ENCODE measurements at regions not wholly inside any gene's neighbourhood (a gene's known extent, or its start where the extent isn't known, plus 50 kb on each side); places are given as distances from the start of the nearest gene placed in this dataset.

DNA sequence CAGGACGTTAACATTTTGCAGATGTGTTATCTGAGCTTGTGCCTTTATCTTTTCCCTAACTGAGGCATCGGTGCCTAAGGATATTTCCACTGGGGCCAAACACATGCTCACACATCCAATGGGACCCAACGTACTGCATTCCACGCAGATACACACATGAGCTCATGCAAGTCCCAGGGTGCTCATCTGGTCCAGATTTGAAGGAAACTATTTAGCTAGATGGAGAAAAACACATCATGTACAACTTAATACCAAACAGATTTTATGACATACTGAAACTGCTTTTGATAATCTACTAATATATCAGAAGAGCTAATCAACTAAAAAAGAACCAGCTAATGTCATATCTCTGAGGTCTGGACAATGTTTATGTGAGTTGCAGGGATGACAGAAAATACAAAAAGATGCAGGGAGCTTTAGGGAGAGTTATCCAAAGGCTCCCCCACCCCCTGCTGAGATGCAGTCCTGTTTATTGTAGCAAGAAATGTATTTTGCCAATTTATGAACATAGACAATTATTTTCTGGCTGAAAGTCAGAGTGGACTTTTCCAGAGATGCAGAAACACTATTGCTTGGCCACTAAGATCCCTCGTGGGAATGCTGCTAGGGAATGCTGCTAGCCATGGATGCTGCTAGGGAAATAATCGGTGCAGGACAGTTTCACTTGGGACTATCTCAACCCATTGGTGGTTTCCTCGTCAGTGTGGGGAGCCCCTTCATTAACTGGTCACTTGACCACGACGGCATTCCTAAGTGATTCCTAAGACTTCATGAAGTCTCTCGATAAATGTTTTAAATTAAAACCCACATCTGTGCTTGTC, 172.8 kb downstream of the SMIM20 start:
- TF ChIP-seq, protein P1, sequence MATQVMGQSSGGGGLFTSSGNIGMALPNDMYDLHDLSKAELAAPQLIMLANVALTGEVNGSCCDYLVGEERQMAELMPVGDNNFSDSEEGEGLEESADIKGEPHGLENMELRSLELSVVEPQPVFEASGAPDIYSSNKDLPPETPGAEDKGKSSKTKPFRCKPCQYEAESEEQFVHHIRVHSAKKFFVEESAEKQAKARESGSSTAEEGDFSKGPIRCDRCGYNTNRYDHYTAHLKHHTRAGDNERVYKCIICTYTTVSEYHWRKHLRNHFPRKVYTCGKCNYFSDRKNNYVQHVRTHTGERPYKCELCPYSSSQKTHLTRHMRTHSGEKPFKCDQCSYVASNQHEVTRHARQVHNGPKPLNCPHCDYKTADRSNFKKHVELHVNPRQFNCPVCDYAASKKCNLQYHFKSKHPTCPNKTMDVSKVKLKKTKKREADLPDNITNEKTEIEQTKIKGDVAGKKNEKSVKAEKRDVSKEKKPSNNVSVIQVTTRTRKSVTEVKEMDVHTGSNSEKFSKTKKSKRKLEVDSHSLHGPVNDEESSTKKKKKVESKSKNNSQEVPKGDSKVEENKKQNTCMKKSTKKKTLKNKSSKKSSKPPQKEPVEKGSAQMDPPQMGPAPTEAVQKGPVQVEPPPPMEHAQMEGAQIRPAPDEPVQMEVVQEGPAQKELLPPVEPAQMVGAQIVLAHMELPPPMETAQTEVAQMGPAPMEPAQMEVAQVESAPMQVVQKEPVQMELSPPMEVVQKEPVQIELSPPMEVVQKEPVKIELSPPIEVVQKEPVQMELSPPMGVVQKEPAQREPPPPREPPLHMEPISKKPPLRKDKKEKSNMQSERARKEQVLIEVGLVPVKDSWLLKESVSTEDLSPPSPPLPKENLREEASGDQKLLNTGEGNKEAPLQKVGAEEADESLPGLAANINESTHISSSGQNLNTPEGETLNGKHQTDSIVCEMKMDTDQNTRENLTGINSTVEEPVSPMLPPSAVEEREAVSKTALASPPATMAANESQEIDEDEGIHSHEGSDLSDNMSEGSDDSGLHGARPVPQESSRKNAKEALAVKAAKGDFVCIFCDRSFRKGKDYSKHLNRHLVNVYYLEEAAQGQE (IDR thresholded peaks at IDR 0.05; ENCODE audit: low read depth): no peak
- TF ChIP-seq TAF1 (IDR thresholded peaks at IDR 0.05; ENCODE audit: low read depth) (no peak), ZBTB7A (IDR thresholded peaks at IDR 0.05; ENCODE audit: low read depth) (no peak), FOXM1 (IDR thresholded peaks at IDR 0.05; ENCODE audit: borderline replicate concordance, low read depth) (no peak), YY1 (IDR thresholded peaks at IDR 0.05; ENCODE audit: low read depth) (no peak), RAD21 (IDR thresholded peaks at IDR 0.05; ENCODE audit: low read depth) (no peak)
